HCT116 (cell line): ENCODE measurements at regions not wholly inside any gene's neighbourhood (a gene's known extent, or its start where the extent isn't known, plus 50 kb on each side); places are given as distances from the start of the nearest gene placed in this dataset.

Experiments used
- SIN3A ChIP-seq: IDR thresholded peaks from 2 replicates; pipeline ENCODE4 v1.6.1; 2012; ENCODE audit warnings: low read depth
- TF ChIP-seq, protein P1 (sequence below), 3 experiments: fragments of 200-600 bp in 1 of 3; sonication (generic) in 1 of 3; IDR thresholded peaks in 2 of 3; conservative IDR thresholded peaks in 1 of 3; 2 replicates each; pipeline ENCODE4 v1.5.1; 2012 to 2017; ENCODE audit warnings: low read depth in 2 of 3, low read length in 2 of 3, antibody characterized with exemption in 1 of 3, borderline replicate concordance in 1 of 3, control low read depth in 1 of 3, mild to moderate bottlenecking in 1 of 3, mixed read lengths in 1 of 3, mixed run types in 1 of 3, moderate library complexity in 1 of 3; ENCODE audit not compliant: insufficient read depth in 1 of 3

DNA sequence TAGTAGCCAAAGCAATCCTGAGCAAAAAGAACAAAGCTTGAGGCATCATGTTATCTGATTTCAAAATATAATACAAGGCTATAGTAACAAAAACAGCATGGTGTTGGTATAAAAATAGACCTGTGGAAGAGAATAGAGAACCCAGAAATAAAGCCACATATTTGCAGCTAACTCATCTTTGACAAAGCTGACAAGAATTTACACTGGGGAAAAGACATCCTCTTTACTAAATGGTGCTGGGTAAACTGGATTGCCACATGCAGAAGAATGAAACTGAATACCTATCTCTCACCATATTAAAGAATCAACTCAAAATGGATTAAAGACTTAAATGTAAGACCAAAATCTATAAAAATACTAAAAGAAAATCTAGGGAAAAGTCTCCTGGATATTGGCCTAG is 59.5 kb upstream of the CD55 start:
- TF ChIP-seq, protein P1, sequence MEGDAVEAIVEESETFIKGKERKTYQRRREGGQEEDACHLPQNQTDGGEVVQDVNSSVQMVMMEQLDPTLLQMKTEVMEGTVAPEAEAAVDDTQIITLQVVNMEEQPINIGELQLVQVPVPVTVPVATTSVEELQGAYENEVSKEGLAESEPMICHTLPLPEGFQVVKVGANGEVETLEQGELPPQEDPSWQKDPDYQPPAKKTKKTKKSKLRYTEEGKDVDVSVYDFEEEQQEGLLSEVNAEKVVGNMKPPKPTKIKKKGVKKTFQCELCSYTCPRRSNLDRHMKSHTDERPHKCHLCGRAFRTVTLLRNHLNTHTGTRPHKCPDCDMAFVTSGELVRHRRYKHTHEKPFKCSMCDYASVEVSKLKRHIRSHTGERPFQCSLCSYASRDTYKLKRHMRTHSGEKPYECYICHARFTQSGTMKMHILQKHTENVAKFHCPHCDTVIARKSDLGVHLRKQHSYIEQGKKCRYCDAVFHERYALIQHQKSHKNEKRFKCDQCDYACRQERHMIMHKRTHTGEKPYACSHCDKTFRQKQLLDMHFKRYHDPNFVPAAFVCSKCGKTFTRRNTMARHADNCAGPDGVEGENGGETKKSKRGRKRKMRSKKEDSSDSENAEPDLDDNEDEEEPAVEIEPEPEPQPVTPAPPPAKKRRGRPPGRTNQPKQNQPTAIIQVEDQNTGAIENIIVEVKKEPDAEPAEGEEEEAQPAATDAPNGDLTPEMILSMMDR (IDR thresholded peaks at IDR 0.05 in 2 of 3, conservative IDR thresholded peaks at IDR 0.05 in 1 of 3; ENCODE audit: borderline replicate concordance in 1 of 3, insufficient read depth in 1 of 3, low read depth in 2 of 3, low read length in 2 of 3), result no peak
- TF ChIP-seq SIN3A, result no peak
